Prostate gland (tissue), 2 donors: ENCODE measurements at regions not wholly inside any gene's neighbourhood (a gene's known extent, or its start where the extent isn't known, plus 50 kb on each side); places are given as distances from the start of the nearest gene placed in this dataset.
"Not testable (repeated sequence)": the region's sequence is repeated elsewhere in the genome, so short reads cannot be mapped to it uniquely, and the experiment has no call there.

Experiments used
- POLR2A ChIP-seq: fragments of 450-650 bp; IDR thresholded peaks from one replicate; pipeline ENCODE4 v1.6.1; 2016; ENCODE audit warnings: antibody characterized with exemption, mild to moderate bottlenecking
- POLR2AphosphoS5 ChIP-seq: sonication (generic); formaldehyde crosslinking; IDR thresholded peaks from one replicate; pipeline ENCODE4 v1.6.1; 2017; ENCODE audit warnings: antibody characterized with exemption
- TF ChIP-seq, protein P1 (sequence below), 4 experiments: fragments of 200-600 bp in 2 of 4; fragments of 450-650 bp in 2 of 4; sonication (generic) in 2 of 4; IDR thresholded peaks; 1 replicate in 3 of 4; 2 replicates in 1 of 4; pipeline ENCODE4 v1.5.1; 2016 to 2019; ENCODE audit warnings: antibody characterized with exemption in 4 of 4, mild to moderate bottlenecking in 2 of 4, moderate library complexity in 2 of 4

DNA sequence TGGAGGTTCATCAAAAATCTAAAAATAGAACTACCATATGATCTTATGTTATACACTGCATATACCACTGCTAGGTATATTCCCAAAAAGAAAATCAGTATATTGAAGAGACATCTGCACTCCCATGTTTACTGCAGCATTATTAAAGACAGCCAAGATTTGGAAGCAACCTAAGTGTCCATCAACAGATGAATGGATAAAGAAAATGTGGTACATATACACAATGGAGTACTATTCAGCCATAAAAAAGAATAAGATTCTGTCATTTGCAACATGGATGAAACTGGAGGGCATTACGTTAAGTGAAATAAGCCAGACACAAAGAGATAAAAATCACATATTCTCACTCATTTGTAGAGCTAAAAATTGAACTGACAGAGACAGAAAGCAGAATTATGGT is 151.0 kb downstream of the LIG4 start:
- TF ChIP-seq, protein P1, sequence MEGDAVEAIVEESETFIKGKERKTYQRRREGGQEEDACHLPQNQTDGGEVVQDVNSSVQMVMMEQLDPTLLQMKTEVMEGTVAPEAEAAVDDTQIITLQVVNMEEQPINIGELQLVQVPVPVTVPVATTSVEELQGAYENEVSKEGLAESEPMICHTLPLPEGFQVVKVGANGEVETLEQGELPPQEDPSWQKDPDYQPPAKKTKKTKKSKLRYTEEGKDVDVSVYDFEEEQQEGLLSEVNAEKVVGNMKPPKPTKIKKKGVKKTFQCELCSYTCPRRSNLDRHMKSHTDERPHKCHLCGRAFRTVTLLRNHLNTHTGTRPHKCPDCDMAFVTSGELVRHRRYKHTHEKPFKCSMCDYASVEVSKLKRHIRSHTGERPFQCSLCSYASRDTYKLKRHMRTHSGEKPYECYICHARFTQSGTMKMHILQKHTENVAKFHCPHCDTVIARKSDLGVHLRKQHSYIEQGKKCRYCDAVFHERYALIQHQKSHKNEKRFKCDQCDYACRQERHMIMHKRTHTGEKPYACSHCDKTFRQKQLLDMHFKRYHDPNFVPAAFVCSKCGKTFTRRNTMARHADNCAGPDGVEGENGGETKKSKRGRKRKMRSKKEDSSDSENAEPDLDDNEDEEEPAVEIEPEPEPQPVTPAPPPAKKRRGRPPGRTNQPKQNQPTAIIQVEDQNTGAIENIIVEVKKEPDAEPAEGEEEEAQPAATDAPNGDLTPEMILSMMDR (IDR thresholded peaks at IDR 0.05): not testable (repeated sequence)
- TF ChIP-seq POLR2A, POLR2AphosphoS5: not testable (repeated sequence)
